Activated naive CD4-positive, alpha-beta T cell treated with Interleukin-2 at 50 U/mL for 16 hours (primary cell): ENCODE measurements at regions not wholly inside any gene's neighbourhood (a gene's known extent, or its start where the extent isn't known, plus 50 kb on each side); places are given as distances from the start of the nearest gene placed in this dataset.
"Not testable (repeated sequence)": the region's sequence is repeated elsewhere in the genome, so short reads cannot be mapped to it uniquely, and the experiment has no call there.

Experiments used
- DNase-seq: peaks from one replicate; pipeline ENCODE4 v3.0.0-alpha.2; 2020

DNA sequence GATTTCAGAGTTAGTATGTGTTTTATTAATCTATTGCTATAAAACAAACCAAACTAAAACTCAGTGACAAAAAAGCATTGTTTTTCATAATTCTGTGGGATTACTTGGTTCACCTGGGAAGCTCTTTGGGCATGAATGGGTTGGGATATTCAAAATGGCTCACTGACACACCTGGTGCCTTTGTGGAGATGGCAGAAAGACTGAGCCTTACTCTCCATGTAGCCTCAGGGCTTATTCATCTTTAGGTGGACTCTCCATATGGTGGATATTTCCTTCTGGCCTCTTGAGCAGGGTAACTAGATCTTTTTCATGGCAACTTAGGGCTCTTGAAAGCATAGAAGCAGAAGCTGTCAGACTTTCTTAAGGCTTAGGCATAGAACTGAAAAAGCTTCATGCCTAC is 1102.8 kb upstream of the SEL1L start:
- DNase-seq, result no peak

DNA sequence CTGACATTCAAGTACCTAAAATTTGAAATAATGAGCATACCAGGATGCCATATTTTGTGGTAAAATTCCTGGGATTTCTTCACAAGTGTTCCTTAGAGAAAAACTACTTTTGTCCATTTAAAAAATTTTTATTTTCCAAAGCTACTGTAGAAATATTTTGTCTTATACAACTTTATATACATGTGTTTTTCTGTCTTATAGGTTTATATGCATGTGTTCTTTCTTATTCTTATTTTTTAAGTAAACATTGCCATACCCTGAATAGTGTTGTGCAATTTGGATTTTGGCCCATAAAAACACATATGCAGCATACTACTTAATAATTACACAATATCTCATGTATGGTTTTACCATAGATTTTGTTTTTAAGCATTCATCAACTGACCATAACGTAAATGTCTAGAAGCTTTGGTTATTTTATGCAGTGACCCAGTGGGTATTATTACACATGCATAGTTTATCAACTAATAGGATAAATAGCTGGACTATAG is 1107.4 kb upstream of the SEL1L start:
- DNase-seq, result no peak

GRCh38 chr14:82642425-82642824 is 1108.8 kb upstream of the SEL1L start:
- DNase-seq, result no peak

DNA sequence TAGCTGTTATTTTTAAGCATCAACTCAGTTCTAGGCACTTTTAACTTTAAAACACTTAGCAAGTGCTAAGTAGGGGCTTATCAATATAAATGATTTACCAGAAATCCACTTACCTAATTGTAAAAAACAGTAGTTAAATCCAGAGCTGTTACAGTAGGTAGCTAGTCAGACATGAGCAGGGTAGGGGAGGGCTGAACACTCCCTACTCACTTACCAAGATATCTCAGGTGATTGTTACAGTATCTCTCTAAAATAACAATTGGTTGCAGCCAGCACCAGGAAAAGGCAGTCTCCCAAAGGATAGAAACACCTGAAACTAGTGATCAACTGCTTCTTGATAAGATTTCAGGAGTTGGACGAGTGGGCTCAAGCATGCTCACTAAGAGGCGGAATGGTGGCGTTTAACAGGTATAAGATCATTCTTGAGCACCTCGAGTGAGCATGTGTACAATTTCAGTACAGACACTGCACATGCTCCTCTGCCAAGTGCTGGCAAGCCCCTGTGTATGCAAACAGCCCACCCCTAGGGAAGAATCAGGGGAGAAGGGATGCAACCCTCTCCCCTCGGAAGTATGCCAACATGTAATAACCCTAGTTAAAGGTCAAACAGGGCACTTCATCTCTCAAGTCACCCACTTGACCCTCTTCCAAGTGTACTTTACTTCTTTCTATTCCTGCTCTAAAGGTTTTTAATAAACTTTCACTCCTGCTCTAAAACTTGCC is 1113.6 kb upstream of the SEL1L start:
- DNase-seq, result no peak

DNA sequence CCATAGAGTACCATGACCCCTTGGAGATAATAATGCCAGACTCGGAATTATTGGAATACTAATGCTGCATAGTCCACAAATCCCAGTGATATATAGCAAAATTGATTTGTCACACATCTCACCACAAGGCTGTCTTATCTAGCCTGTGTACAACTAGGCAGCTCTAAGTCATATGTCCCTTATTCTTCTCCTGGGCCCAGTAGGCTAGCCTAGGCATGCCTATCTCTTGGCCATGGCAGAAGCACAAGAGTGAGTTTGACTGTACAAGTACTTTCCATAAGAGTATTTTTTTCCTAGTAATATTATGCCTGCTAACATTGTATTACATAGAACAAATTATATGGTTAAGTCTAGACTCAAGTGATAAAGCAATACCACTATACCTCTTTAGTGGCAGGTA is 1122.1 kb upstream of the SEL1L start:
- DNase-seq, result no peak

GRCh38 chr14:82657186-82657675 is 1123.6 kb upstream of the SEL1L start:
- DNase-seq, result no peak

DNA sequence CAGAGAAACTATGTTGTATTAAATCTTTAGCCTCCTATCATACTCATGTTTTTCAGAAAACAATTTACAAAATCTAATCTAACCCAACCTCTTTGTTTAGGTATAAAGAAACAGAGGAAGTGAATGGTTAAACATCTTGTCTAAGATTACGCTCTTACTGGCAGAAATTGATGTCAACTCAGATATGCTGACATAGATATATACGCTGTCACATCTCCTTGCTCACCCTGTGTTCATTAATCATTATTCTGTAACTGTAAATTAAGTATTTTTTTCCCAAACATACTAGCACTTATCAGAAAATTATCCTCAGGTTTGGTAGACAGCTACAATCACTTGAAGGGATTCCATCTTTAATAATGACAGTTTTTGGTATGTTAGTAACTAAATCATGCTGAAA is 1127.6 kb upstream of the SEL1L start:
- DNase-seq, result no peak

DNA sequence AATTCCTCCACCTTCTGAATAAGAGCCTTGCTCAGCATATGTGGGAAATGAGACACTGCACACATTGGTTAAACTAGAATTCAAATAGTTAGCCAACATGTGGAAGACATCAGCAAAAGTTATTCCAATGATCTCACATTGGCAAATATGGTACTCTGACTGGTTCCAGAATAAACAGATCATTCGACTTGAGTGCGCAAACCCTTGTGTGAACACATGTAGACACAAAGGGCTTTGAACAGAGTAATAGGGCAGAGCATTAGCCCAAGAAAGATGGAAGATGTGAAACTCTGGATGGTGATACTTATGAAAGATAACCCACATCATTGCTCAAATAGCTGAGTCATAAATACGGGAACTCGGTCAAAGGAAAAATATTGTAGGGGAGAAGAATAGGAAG is 1133.4 kb upstream of the SEL1L start:
- DNase-seq, result no peak

DNA sequence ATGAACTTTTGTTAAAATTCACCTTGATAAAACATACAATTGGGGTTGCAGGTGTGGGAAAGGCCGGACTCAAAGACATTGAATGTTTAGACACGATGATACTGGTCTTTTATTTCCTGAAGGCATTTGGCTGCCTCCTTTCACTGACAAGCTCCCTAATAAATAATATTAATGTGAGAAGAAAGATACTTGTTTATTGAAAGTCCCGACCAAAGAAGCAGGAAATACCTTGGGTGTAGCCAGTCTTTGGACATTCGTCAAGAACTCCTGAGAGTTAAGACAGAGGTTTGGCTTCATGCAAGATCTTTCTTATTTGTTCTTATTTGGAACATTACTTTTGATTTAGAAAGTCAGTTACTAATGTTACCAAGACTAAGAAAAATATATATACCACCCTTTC is 1133.8 kb upstream of the SEL1L start:
- DNase-seq, result no peak

DNA sequence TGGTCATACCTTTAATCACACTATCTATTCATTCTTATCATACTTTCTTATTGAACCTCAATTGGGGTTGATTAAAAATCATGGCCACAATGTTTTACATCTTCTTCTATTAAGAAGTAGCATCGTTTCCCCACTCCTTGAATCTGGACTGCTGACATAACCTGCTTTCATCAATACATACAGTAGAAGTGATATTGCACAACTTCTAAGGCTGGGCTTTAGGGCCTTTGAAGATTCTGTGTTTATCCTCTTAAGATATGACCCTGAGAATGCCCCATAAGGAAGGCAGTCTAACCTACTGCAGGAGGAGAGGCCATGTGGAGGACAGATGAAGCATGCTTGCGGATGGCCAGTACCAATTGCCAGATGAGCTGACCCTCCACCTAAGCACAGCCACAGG is 1142.8 kb upstream of the SEL1L start:
- no peak for DNase-seq

GRCh38 chr14:82689948-82690347 is 1156.3 kb upstream of the SEL1L start:
- no peak for DNase-seq

DNA sequence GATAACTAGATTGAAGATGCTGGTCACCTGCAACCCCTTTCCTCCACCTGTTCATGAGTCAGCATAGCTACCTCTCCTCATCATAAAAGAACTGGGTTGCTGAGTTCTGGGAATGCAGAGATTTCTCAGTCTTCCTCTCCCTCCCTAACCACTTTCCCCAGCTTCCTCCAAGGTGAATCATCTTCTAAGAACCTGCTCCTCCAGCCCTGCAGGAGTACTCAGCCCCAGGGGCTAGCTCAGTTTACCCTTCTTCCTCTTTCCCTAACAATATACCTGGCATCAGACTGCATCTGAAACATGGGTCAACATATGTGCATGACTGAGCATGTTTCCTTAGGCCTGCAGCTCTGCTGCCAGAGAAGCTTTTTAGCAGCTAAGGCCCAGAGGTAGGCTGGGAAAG is 1157.5 kb upstream of the SEL1L start:
- DNase-seq, result not testable (repeated sequence)

GRCh38 chr14:82694820-82695219 is 1161.2 kb upstream of the SEL1L start:
- no peak for DNase-seq

DNA sequence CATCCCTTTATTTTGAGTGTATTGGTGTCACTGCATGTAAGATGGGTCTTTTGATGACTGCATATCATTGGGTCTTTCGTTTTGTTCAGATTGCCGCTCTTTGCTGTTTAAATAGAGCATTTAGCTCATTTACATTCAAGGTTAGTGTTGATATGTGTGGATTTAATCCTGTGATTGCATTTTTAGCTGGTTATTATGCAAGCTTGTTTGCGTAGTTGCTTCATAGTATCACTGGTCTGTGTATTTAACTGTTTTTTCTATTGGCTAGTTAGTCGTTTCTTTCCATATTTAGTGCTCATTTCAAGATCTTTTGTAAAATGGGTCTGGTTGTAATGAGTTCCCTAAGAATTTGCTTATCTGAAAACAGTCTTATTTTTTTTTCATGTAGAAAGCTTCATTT is 1170.6 kb upstream of the SEL1L start:
- DNase-seq, result no peak

DNA sequence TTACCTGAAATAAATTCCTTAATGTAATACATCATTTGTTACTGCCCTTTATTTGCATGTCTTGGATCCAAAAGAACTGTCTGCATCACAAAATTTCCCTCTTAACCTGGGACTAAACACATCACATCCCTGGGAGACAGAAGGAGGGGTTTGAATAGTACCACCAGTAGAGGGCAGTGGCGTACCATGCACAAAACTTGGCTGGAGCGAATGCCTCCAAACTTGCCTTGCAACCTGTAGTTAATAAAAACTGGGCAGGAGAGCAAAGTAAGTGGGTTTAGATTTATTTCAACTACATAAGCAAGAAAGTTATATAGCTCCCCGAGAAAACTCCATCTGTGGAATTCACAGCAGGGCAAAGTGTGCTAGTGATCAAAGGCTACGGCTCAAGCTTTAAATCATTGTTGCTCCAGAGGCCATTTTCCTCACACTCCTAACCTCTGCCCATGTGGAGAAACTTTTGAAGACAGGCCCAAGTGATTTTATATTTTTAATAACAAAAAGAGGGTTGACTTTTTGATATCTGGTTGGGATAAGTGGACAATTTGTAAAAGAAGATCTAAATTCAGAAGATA is 1176.7 kb upstream of the SEL1L start:
- DNase-seq, result no peak

- no peak for DNase-seq
Observed at GRCh38 chr14:82719617-82720016, 1186.0 kb upstream of the SEL1L start.

- DNase-seq, result no peak
Observed at GRCh38 chr14:82720431-82720830, 1186.8 kb upstream of the SEL1L start.

GRCh38 chr14:82720946-82721345 is 1187.3 kb upstream of the SEL1L start:
- DNase-seq, result no peak

DNA sequence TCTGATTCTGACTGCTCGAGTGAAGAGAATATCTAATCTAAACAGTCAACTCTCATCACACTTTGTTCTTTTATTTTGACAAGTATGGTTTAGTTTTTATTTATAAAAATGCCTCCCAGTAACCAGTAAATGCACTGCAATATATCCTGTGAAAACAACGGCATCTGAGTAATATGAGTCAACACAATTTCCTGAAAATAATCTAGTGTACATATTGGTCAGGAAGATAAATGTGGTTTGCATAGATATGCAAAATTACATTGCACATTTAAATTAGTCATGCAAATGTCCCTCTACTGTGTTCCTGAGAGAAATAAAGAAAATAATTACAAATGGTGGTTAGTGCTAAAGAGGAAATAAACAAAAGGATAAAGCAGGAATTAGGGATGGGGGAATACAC is 1190.7 kb upstream of the SEL1L start:
- no peak for DNase-seq

DNA sequence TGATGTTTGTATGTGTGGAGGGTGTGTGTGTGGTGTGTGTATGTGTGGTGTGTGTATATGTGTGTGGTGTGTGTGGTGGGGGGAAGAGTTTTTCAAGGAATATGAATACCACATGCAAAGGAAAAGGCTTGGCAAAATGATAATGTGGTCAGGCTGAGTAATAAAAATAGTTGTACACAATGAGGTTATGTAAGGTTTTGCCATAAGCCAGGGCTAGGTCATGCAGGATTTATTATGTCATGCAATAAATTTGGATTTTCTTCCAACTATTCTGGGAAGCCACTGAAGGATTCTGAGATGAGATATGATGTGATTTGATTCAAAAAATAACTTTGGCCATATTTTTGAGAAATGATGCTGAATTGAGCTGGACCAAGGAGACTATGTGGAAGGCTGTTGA is 1191.6 kb upstream of the SEL1L start:
- no peak for DNase-seq

- no peak for DNase-seq
Observed at GRCh38 chr14:82731526-82731925, 1197.9 kb upstream of the SEL1L start.

DNA sequence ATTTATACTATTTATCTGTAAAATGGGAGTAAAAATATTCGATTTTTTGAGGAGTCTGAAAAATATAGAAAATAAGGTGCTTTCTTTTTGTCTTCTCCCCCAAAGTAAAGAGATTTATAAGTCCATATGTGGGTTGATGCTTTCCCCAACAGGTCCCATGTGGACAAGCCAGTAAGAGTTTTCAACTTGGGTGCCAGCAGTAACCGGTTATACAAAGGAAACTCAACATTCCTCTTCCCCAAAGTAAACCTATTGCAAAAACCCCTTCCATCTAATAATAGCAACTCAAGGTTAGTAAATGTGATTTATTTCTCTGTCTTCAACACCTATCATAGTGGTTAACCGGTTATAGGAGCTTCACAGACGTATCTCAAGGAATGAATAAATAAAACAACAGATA is 1206.9 kb upstream of the SEL1L start:
- no peak for DNase-seq

DNA sequence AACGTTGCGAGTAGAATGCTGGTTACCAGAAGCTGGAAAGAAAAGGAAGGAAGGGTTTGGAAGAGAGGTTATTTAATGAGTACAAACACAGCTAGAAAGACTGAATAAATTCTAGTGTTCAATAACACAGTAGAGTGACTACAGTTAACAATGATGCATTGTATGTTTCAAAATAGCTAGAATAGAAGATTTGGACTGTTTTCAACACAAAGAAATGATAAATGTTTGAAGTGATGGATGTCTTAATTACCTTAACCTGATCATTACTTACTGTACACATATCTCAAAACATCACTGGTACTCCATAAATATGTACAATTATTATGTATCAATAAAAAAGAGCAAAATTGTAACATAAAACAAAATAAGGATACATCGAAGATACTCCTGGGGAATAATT is 1221.8 kb upstream of the SEL1L start:
- no peak for DNase-seq

DNA sequence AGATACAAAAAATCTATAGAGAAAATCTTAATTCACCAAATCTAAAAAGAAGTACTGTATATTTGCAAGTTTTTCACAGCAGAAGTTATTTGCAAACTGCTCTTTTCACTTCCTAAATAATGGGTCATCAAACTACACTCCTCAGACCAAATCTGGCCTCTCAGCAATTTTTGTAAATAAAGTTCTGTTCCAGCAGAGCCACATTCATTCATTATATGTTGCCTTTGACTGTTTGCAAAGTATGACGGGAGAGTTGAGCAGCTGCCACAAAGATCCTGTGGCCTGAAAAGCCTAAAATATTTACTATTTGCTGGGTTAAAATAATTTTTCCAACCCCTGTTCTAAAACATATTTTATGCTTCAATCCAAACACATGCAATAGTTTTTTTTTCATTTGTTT is 1222.3 kb upstream of the SEL1L start:
- DNase-seq, result no peak

- DNase-seq, result no peak
Observed at GRCh38 chr14:82757776-82758175, 1224.1 kb upstream of the SEL1L start.
